Chondrocyte (in vitro differentiated cells): ENCODE measurements at regions not wholly inside any gene's neighbourhood (a gene's known extent, or its start where the extent isn't known, plus 50 kb on each side); places are given as distances from the start of the nearest gene placed in this dataset.

ENCODE experiments used
- DNase-seq: peaks from one replicate; pipeline ENCODE4 v3.0.0; 2021; ENCODE audit warnings: mixed read lengths, low spot score
- H3K27ac Mint-ChIP-seq: one replicate; pipeline ENCODE4 v1.8.0; 2021; ENCODE audit warnings: mild to moderate bottlenecking, moderate library complexity, mixed read lengths; ENCODE audit not compliant: unreplicated experiment
- H3K27me3 Mint-ChIP-seq: 2 replicates; pipeline ENCODE4 v1.8.0; 2021; ENCODE audit warnings: low read depth, mixed read lengths
- H3K36me3 Mint-ChIP-seq: 2 replicates; pipeline ENCODE4 v1.8.0; 2021; ENCODE audit warnings: low read depth, mixed read lengths
- H3K4me1 Mint-ChIP-seq: 2 replicates; pipeline ENCODE4 v1.8.0; 2021; ENCODE audit warnings: low read depth, mild to moderate bottlenecking, mixed read lengths
- H3K4me3 Mint-ChIP-seq: one replicate; pipeline ENCODE4 v1.8.0; 2021; ENCODE audit warnings: mild to moderate bottlenecking, moderate library complexity, mixed read lengths; ENCODE audit not compliant: unreplicated experiment
- H3K9me3 Mint-ChIP-seq: 2 replicates; pipeline ENCODE4 v1.8.0; 2021; ENCODE audit warnings: low read depth, mixed read lengths
- TF ChIP-seq, protein P1 (sequence below): fragments of 200-600 bp; sonication (generic); IDR thresholded peaks from 2 replicates; pipeline ENCODE4 v1.5.0; 2021; ENCODE audit warnings: antibody characterized with exemption, mild to moderate bottlenecking, moderate library complexity

DNA sequence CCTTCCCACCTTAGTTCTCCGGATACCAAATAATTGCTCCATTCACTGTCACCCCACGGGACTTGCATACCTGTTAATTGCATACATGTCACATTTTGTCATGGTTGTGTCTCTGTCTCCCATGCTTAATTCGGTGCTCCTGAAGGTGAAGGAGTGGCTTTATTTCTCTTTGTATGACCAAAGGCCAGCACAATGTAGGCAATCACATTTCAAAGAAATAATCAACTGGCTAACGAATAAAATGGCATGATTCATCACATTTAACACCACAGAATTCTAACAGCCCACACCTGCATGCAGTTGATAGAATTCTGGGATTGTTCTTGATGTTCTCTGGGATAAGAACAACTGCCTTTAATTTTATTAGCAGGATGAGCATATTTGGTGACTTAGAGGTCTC lies 59.3 kb downstream of the ATXN3L start:
- no peak for DNase-seq
- Mint-ChIP-seq H3K4me1 (no peaks in the 10 kb centered on the region), H3K4me3 (no peak overlapping the region), H3K27ac (no peak overlapping the region), H3K27me3 (no peaks in the 10 kb centered on the region), H3K36me3 (no peaks in the 10 kb centered on the region), H3K9me3 (peaks cover 12% of the 10 kb centered on the region)
- TF ChIP-seq, protein P1, sequence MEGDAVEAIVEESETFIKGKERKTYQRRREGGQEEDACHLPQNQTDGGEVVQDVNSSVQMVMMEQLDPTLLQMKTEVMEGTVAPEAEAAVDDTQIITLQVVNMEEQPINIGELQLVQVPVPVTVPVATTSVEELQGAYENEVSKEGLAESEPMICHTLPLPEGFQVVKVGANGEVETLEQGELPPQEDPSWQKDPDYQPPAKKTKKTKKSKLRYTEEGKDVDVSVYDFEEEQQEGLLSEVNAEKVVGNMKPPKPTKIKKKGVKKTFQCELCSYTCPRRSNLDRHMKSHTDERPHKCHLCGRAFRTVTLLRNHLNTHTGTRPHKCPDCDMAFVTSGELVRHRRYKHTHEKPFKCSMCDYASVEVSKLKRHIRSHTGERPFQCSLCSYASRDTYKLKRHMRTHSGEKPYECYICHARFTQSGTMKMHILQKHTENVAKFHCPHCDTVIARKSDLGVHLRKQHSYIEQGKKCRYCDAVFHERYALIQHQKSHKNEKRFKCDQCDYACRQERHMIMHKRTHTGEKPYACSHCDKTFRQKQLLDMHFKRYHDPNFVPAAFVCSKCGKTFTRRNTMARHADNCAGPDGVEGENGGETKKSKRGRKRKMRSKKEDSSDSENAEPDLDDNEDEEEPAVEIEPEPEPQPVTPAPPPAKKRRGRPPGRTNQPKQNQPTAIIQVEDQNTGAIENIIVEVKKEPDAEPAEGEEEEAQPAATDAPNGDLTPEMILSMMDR = no peak

DNA sequence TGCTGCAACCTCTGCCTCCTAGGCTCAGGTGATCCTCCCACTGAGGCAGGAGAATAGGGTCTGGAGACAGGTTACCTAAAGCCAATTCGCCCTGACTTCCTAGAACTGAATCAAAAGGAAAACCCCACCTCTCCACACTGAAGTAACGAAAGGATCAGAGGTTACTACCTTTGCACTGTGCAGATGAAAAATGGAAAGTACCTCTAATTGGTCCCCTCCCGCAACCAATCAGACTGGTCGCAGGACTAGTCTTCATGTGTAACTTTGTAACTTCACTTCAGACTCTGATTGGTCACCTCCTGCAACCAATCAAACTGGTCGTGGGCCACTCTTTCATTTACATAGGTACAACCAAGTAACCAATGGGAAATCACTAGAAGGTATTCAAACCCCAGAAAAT lies 61.1 kb downstream of the ATXN3L start:
- Mint-ChIP-seq H3K27me3 (no peaks in the 10 kb centered on the region), H3K4me1 (peaks cover 10% of the 10 kb centered on the region), H3K36me3 (no peaks in the 10 kb centered on the region), H3K27ac (no peak overlapping the region), H3K4me3 (no peak overlapping the region), H3K9me3 (peaks cover 12% of the 10 kb centered on the region)
- TF ChIP-seq, protein P1 = no peak
- no peak for DNase-seq

DNA sequence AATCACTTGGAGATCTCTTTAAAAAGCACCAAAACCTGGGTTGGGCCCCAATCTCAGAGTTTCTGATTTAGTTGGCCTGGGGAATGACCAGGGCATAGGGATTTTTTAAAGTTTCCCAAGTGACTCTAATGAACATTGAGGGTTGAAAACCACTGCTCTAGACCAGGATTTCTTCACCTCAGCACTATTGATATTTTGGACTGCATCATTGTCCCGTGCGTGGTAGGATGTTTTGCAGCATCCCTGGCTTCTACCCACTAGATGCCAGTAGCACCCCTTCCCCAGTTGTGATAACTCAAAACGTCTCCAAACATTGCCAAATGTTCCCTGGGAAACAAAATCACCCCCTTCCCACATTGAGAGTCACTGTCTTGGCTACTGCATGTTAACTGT lies 61.8 kb downstream of the ATXN3L start:
- H3K4me1 Mint-ChIP-seq = peaks cover 15% of the 10 kb centered on the region
- no peak overlapping the region for H3K4me3 Mint-ChIP-seq
- no peaks in the 10 kb centered on the region for H3K36me3 Mint-ChIP-seq
- H3K27me3 Mint-ChIP-seq = no peaks in the 10 kb centered on the region
- H3K9me3 Mint-ChIP-seq = peaks cover 17% of the 10 kb centered on the region
- TF ChIP-seq, protein P1 = no peak
- no peak for DNase-seq
- no peak overlapping the region for H3K27ac Mint-ChIP-seq

DNA sequence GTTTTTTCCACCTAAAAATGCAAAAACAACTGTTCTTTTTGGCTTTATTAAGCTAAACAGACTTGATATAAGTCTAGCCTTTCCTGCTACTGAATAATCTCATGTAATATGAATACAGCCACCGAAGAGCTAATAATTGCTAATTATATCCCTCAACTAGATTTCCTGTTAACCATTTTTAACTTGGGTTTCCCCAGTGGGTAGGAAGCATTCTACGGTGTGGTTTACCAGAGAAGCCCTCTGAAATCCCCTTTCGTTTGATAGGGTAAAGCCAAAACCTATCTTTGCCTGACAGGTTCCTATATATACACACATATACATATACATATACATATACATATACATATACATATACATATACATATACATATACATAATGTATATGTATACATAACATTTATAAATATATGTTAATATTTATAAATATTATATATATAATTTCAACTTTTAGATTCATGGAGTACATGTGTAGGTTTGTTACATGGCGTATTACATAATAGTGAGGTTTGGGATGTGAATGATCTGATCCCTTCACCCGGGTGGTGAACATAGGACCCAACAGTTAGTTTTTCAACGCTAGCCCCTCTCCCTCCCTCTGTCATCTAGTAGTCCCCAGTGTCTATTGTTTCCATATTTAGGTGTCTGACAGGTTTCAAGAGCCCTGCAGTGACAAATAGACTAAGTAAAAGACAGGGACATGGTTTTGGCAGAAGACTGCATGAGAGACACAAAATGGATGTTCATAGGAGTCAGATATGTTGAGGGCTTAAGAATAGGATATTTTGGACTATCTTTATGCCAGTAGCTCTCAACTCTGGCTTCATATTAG lies 62.4 kb downstream of the ATXN3L start:
- peaks cover 17% of the 10 kb centered on the region for H3K9me3 Mint-ChIP-seq
- H3K4me3 Mint-ChIP-seq = no peak overlapping the region
- no peak overlapping the region for H3K27ac Mint-ChIP-seq

DNA sequence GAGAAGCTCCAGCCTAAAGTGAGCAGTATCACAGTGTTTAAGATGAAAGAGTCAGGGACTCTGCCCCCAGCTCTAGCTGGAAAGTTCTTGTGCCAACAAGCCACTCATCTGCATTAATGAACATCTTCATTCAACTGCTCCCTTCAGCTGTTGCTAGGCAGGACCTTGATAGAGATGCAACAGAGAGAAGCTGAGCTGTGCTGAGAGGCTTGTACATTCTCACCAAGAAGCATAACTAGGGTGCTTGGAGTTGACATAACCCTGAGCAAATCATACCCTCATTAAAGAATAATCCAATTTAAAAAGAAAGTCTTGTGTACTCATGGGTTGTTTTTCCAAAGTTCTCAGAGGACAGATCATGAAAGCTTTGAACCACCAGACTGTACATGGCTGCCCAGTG lies 63.2 kb downstream of the ATXN3L start:
- H3K27ac Mint-ChIP-seq = no peak overlapping the region
- peaks cover 21% of the 10 kb centered on the region for H3K9me3 Mint-ChIP-seq

More for the DNA sequence above, 62.4 kb downstream of the ATXN3L start:
- H3K27me3 Mint-ChIP-seq = no peaks in the 10 kb centered on the region
- H3K36me3 Mint-ChIP-seq = no peaks in the 10 kb centered on the region
- TF ChIP-seq, protein P1 = no peak
- no peak for DNase-seq
- peaks cover 20% of the 10 kb centered on the region for H3K4me1 Mint-ChIP-seq

More for the DNA sequence above, 63.2 kb downstream of the ATXN3L start:
- peaks cover 29% of the 10 kb centered on the region for H3K4me1 Mint-ChIP-seq
- no peaks in the 10 kb centered on the region for H3K36me3 Mint-ChIP-seq
- no peak overlapping the region for H3K4me3 Mint-ChIP-seq
- TF ChIP-seq, protein P1 = no peak
- no peaks in the 10 kb centered on the region for H3K27me3 Mint-ChIP-seq
- DNase-seq = no peak
